Activated CD4-positive, alpha-beta memory T cell treated with anti-CD3 and anti-CD28 coated beads for 36 hours (primary cell): ENCODE measurements at regions not wholly inside any gene's neighbourhood (a gene's known extent, or its start where the extent isn't known, plus 50 kb on each side); places are given as distances from the start of the nearest gene placed in this dataset.

Experiments used
- CTCF ChIA-PET: fragments of 350-600 bp; sonication (Branson Sonifier 250); formaldehyde crosslinking; loops from one replicate; lab custom pipeline; 2021; ENCODE audit warnings: antibody characterized with exemption, inconsistent platforms; lab: Charles Lee
- POLR2A ChIA-PET: fragments of 350-600 bp; sonication (Branson Sonifier 250); formaldehyde crosslinking; loops from one replicate; lab custom pipeline; 2021; ENCODE audit warnings: antibody characterized with exemption; lab: Charles Lee
- DNase-seq: peaks from one replicate; pipeline ENCODE4 v3.0.0-alpha.2; 2020
- H3K27ac Mint-ChIP-seq: one replicate; pipeline ENCODE4 v1.8.0; 2021; ENCODE audit warnings: mixed read lengths
- H3K27me3 Mint-ChIP-seq: one replicate; pipeline ENCODE4 v1.8.0; 2021; ENCODE audit warnings: mixed read lengths
- H3K36me3 Mint-ChIP-seq: one replicate; pipeline ENCODE4 v1.8.0; 2021; ENCODE audit warnings: mixed read lengths
- H3K4me1 Mint-ChIP-seq: one replicate; pipeline ENCODE4 v1.8.0; 2021; ENCODE audit warnings: low read depth, mixed read lengths
- H3K4me3 Mint-ChIP-seq: one replicate; pipeline ENCODE4 v1.8.0; 2021; ENCODE audit warnings: mild to moderate bottlenecking, mixed read lengths
- H3K9me3 Mint-ChIP-seq: one replicate; pipeline ENCODE4 v1.8.0; 2021; ENCODE audit warnings: mixed read lengths
- intact Hi-C: fragments of 100-400 bp; cut with micrococcal nuclease; formaldehyde crosslinking; loops from one replicate; pipeline ENCODE4 v1.15.1; 2023

DNA sequence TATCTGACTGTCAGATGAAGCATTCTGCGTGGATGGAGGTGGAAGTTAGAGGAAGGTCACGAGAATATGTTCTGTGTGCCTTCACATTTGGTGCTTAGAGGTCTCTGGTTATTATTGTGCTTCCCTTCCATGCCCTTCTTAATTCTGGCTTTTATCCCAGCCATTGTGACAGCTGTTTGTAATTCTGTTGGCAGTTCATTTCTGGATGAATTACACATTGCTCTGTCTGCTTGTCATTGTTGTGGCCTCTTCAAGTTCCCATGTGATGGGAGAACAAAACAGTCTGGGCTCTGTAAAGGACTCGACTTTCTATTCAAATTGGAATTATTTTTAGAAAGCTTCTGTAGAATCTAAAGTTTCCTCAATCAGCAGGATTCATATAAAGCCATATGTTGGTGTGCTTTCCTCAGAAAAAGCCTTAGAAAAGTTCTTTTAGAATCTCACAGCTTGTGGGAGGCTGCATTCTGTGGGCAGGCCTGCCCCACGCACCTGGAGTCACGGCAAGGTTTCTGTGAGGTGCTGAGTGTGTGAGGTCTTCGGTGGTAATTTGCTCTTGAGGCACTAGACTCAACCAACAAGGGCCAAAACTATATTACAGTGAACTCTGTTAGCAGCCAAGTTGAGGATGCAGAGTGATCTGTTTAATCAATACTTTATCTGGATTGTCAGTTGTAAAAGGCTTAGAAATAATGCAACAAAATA, 397.4 kb upstream of the AZI2 start:
- no peaks in the 10 kb centered on the region for H3K27me3 Mint-ChIP-seq
- POLR2A ChIA-PET = no interaction called here
- H3K27ac Mint-ChIP-seq = no peak overlapping the region
- DNase-seq = no peak
- CTCF ChIA-PET = no interaction called here
- intact Hi-C loops = no loop called here
- H3K9me3 Mint-ChIP-seq = peaks cover 18% of the 10 kb centered on the region
- H3K4me3 Mint-ChIP-seq = no peak overlapping the region
- H3K36me3 Mint-ChIP-seq = no peaks in the 10 kb centered on the region
- H3K4me1 Mint-ChIP-seq = no peaks in the 10 kb centered on the region

DNA sequence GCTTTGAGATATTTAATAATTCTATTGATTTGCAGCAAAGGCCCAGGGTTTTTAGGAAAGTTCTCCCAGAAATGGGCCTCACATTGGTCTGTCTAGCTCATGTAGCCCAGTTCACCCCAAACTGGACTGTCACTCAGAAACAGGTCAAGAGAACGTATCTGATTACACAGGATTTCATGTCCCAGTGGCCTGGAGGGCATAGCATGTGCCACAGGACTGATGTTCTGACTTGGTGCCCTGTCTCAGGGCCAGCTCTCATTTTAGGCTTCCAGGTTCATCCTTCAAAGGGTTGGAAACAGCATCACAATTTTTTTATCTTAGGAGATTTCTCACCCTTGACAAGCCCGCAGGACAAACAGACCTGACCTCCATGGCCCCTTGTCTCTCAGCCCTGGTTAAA, 398.4 kb upstream of the AZI2 start:
- H3K4me3 Mint-ChIP-seq = no peak overlapping the region
- H3K27me3 Mint-ChIP-seq = no peaks in the 10 kb centered on the region
- POLR2A ChIA-PET = no interaction called here

DNA sequence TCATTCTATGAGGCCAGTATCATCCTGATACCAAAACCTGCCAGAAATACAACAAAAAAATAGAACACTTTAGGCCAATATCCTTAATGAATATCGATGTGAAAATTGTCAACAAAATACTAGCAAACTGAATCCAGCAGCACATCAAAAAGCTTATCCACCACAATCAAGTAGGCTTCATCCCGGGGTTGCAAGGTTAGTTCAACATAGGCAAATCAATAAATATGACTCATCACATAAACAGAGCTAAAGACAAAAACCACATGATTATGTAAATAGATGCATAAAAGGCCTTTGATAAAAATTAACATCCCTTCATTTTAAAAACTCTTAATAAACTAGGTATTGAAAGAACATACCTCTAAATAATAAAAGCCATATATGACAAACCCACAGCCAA, 403.2 kb upstream of the AZI2 start:
- Mint-ChIP-seq H3K27ac (no peak overlapping the region), H3K4me3 (no peak overlapping the region), H3K36me3 (no peaks in the 10 kb centered on the region), H3K9me3 (peaks cover 41% of the 10 kb centered on the region), H3K27me3 (no peaks in the 10 kb centered on the region), H3K4me1 (no peaks in the 10 kb centered on the region)
- no peak for DNase-seq
- CTCF ChIA-PET = no interaction called here
- intact Hi-C loops = no loop called here
- POLR2A ChIA-PET = no interaction called here

More for the DNA sequence above, 398.4 kb upstream of the AZI2 start:
- peaks cover 26% of the 10 kb centered on the region for H3K9me3 Mint-ChIP-seq
- H3K27ac Mint-ChIP-seq = no peak overlapping the region
- CTCF ChIA-PET = no interaction called here
- DNase-seq = no peak
- intact Hi-C loops = no loop called here
- no peaks in the 10 kb centered on the region for H3K4me1 Mint-ChIP-seq
- no peaks in the 10 kb centered on the region for H3K36me3 Mint-ChIP-seq

DNA sequence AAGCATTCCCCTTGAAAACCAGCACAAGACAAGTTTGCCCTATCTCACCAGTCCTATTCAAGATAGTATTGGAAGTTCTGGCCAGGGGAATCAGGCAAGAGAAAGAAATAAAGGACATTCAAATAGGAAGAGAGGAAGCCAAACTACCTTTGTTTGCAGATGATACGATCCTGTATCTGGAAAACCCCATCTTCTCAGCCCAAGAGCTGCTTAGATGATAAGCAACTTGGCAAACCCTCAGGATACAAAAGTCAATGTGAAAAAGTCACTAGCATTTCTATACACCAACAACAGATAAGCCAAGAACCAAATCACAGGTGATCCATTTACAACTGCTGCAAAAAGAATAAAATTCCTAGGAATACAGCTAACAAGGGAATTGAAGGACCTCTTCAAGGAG, 403.7 kb upstream of the AZI2 start:
- no peaks in the 10 kb centered on the region for H3K4me1 Mint-ChIP-seq
- H3K9me3 Mint-ChIP-seq = peaks cover 44% of the 10 kb centered on the region
- intact Hi-C loops = no loop called here
- H3K36me3 Mint-ChIP-seq = no peaks in the 10 kb centered on the region
- no peak overlapping the region for H3K4me3 Mint-ChIP-seq
- H3K27me3 Mint-ChIP-seq = no peaks in the 10 kb centered on the region
- H3K27ac Mint-ChIP-seq = no peak overlapping the region
- ChIA-PET POLR2A (no interaction called here), CTCF (no interaction called here)
- DNase-seq = no peak

DNA sequence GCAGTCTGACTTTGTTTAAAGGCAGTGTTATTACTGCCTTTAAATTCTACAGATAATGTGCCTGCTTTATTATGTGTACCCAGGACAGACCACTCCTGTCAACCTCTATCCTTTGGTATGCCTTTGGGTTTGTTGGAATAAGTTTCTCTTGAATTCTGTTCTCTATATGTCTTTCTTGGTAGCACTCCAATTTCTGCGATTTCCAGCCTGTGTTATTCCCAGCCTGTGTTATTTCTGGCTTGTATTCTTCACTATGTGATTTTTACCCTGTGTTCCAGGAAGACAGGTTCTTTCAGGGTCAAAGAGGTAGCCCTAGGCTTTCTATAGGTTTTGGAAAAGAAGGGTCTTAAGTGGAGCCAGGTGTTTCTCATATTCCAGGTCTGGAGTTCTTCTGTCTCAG, 407.4 kb upstream of the AZI2 start:
- Mint-ChIP-seq H3K4me3 (no peak overlapping the region), H3K9me3 (peaks cover 31% of the 10 kb centered on the region), H3K36me3 (no peaks in the 10 kb centered on the region), H3K27ac (no peak overlapping the region), H3K4me1 (no peaks in the 10 kb centered on the region), H3K27me3 (no peaks in the 10 kb centered on the region)
- POLR2A ChIA-PET = no interaction called here
- DNase-seq = no peak
- CTCF ChIA-PET = no interaction called here
- intact Hi-C loops = no loop called here

DNA sequence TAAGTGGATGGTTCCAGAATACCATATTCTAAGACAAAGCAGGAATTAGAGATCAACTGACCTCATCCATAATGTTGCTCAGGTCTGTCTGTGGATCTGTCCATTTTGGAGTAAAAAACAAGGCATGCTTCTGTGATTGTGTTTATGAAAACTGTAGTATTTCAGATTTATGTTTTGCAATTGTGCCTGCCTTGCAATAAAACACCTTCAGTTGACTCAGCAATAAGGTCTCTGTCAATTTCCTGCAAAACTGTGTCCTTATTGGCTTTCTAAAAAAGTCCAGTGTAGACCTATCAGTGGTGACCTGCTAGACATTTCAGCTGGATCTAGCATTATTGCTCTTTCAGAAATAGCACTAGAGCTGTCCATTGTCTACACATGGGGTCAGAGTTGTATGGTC, 409.5 kb upstream of the AZI2 start:
- CTCF ChIA-PET = no interaction called here
- no peak for DNase-seq
- Mint-ChIP-seq H3K27ac (no peak overlapping the region), H3K9me3 (peaks cover 18% of the 10 kb centered on the region), H3K4me1 (no peaks in the 10 kb centered on the region), H3K4me3 (no peak overlapping the region), H3K36me3 (no peaks in the 10 kb centered on the region), H3K27me3 (no peaks in the 10 kb centered on the region)
- intact Hi-C loops = no loop called here
- POLR2A ChIA-PET = no interaction called here

DNA sequence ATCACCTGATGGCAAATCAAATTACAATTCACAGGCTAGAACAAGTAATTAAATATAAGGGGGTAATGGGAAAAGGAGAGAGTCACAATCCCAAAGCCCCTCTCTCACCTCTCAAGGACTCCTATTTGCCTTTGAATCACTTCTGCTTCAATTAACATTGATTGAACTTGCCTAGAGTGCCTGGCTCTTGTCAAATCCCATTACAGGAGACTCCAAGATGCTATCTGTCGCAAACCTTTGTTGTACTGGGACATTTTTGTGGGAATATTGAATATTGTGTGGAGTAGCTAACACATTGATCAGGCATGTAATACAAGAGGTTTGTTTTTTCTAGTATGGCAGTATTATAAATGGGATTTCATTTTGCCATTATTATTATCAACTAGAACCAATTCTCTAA, 412.8 kb upstream of the AZI2 start:
- ChIA-PET CTCF (no interaction called here), POLR2A (no interaction called here)
- Mint-ChIP-seq H3K9me3 (peaks cover 8% of the 10 kb centered on the region), H3K36me3 (no peaks in the 10 kb centered on the region), H3K4me1 (no peaks in the 10 kb centered on the region), H3K27me3 (no peaks in the 10 kb centered on the region), H3K27ac (no peak overlapping the region), H3K4me3 (no peak overlapping the region)
- no peak for DNase-seq
- intact Hi-C loops = no loop called here

DNA sequence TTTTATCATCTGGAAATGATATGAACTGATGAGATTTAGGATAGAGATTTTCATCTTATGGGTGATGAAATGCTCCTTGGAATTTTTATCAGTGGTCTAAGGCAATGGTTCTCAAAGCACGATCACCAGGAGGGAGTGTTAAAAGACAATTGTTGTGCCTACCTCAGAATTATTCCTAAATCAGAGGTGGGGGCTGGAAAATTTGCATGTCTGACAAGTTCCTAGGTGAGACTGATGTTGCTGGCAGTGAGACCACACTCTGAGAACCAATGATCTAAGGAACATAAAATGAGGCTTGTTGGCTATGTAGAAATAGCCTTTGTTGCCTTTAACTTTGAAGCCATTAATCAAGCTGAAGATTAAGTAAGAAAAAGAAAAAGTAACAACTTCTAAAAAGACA, 416.6 kb upstream of the AZI2 start:
- Mint-ChIP-seq H3K27ac (no peak overlapping the region), H3K4me3 (no peak overlapping the region), H3K36me3 (no peaks in the 10 kb centered on the region), H3K9me3 (no peaks in the 10 kb centered on the region), H3K4me1 (no peaks in the 10 kb centered on the region), H3K27me3 (no peaks in the 10 kb centered on the region)
- no peak for DNase-seq
- CTCF ChIA-PET = no interaction called here
- intact Hi-C loops = no loop called here
- POLR2A ChIA-PET = no interaction called here

DNA sequence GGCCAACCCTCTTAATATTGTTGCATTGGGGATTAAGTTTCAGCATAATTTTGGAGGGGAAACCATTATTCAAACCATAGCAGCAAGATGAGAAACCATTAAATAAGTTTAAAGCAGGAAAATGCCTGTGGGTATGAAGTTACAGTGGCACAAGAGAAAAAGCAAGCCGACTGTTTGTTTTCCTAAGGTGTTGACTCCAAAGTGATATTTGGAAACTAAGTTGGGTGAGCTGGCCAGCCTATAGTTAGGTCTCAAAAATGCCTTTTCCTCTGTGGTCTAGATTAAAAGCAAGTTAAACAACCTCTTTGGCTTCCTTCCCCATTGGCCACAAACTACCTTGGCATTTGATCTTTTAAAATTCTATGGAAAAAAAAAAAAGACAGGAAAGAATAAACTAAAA, 419.8 kb upstream of the AZI2 start:
- CTCF ChIA-PET = no interaction called here

DNA sequence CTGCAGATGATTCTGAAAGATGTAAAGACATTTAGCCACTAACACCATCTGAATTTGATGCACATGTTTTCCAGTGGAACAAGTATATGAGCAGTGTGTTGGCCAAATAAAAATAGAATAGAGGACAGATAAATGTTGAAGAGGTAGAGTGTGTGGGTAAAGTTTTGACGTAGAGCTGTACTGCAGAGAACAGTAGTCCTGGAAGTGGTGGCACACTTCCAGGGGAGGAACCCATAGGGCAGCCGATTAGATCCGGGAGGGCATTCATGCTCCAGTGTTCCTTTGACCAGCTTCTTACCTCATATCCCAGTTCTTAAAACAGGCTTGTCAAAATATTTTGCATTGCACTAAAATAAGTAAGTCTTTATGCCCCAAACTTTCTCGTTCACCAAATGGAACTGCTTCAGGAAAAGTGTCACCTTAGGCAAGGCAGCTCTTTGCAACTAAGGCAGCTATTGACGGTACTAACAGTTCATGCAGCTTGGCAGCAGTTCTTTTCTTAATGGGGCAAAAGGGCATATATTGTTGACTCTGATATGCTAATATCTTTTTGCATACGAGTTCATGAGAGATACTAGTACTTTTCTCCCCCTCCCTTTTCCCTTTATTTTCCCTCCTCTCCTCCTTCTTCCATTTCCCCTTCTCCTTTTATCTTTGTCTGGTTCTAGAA, 429.3 kb upstream of the AZI2 start:
- POLR2A ChIA-PET = no interaction called here
- intact Hi-C loops = no loop called here

More for the DNA sequence above, 419.8 kb upstream of the AZI2 start:
- intact Hi-C loops = no loop called here
- H3K4me3 Mint-ChIP-seq = no peak overlapping the region
- POLR2A ChIA-PET = no interaction called here
- H3K36me3 Mint-ChIP-seq = no peaks in the 10 kb centered on the region
- peaks cover 22% of the 10 kb centered on the region for H3K9me3 Mint-ChIP-seq
- no peak for DNase-seq
- no peaks in the 10 kb centered on the region for H3K4me1 Mint-ChIP-seq
- H3K27ac Mint-ChIP-seq = no peak overlapping the region
- no peaks in the 10 kb centered on the region for H3K27me3 Mint-ChIP-seq

DNA sequence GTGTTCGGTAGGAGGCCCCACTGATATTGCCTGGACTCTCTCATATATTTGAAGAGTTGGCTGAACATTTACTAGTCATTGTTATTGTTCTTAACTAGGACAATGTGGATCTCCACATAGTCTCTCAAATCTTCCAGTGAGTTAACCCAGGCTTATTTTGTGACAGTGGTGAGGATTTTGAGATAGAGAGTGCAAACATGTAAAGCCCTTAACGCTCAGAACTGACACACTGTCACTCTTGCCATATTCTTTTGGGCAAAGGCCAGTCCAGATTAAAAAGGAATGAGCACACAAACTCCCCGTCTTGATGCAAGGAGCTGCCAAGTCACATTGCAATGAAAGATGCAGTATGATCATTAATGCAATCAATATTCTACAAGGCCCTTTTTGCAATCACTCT, 431.9 kb upstream of the AZI2 start:
- ChIA-PET POLR2A (no interaction called here), CTCF (no interaction called here)
- no peaks in the 10 kb centered on the region for H3K36me3 Mint-ChIP-seq
- no peak overlapping the region for H3K27ac Mint-ChIP-seq
- H3K4me1 Mint-ChIP-seq = no peaks in the 10 kb centered on the region
- intact Hi-C loops = no loop called here
- DNase-seq = no peak
- H3K27me3 Mint-ChIP-seq = no peaks in the 10 kb centered on the region
- no peak overlapping the region for H3K4me3 Mint-ChIP-seq
- H3K9me3 Mint-ChIP-seq = no peaks in the 10 kb centered on the region

More for the DNA sequence above, 429.3 kb upstream of the AZI2 start:
- H3K27ac Mint-ChIP-seq = no peak overlapping the region
- no peak for DNase-seq
- H3K4me1 Mint-ChIP-seq = no peaks in the 10 kb centered on the region
- CTCF ChIA-PET = no interaction called here
- H3K9me3 Mint-ChIP-seq = peaks cover 5% of the 10 kb centered on the region
- no peaks in the 10 kb centered on the region for H3K36me3 Mint-ChIP-seq
- H3K27me3 Mint-ChIP-seq = no peaks in the 10 kb centered on the region
- no peak overlapping the region for H3K4me3 Mint-ChIP-seq

DNA sequence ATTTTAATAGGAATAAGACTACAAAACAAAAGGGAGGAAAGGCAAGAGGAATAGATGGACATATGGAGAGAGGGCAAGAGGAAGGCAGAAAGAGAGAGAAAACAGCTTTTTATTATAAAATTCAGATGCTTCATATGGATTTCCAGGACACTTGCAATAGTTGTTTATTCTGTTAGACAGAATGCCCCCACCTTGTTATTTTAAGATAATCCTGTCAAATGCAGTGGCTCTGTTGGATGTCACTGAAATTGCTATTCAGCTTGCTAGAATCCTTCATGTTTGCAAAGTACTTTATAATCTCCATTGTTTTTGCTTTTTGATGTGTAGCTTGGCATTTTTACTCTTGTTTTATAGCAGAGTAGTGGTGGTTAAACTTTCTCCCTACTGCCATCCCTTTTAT, 432.4 kb upstream of the AZI2 start:
- no peaks in the 10 kb centered on the region for H3K9me3 Mint-ChIP-seq
- intact Hi-C loops = no loop called here
- no peaks in the 10 kb centered on the region for H3K27me3 Mint-ChIP-seq
- H3K27ac Mint-ChIP-seq = no peak overlapping the region
- no peak overlapping the region for H3K4me3 Mint-ChIP-seq
- no peaks in the 10 kb centered on the region for H3K36me3 Mint-ChIP-seq
- DNase-seq = no peak
- POLR2A ChIA-PET = no interaction called here
- CTCF ChIA-PET = no interaction called here
- H3K4me1 Mint-ChIP-seq = no peaks in the 10 kb centered on the region

DNA sequence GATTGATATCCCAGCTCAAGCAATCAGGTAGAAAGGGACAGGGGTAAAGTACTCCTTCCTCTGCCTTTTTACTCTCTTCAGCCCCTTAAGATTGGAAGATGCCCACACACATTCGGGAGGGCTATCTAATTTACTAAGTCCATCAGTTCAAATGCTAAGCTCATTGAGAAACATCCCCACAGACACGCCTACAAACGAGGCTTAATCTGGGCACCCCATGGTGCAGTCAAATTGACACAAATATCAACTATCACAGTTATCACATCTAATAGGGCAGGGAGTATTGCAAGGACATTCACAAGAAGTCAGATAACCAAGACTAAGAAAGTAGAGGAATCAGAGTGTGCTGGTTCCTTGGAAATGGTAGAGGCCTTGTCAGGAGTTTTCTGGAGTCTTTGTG, 437.8 kb upstream of the AZI2 start:
- CTCF ChIA-PET = no interaction called here
- intact Hi-C loops = no loop called here
- no peak overlapping the region for H3K27ac Mint-ChIP-seq

More for the DNA sequence above, 437.8 kb upstream of the AZI2 start:
- Mint-ChIP-seq H3K27me3 (no peaks in the 10 kb centered on the region), H3K4me1 (no peaks in the 10 kb centered on the region), H3K36me3 (no peaks in the 10 kb centered on the region), H3K4me3 (no peak overlapping the region), H3K9me3 (no peaks in the 10 kb centered on the region)
- POLR2A ChIA-PET = no interaction called here
- DNase-seq = no peak
